HEK293 (cell line): ENCODE measurements at regions not wholly inside any gene's neighbourhood (a gene's known extent, or its start where the extent isn't known, plus 50 kb on each side); places are given as distances from the start of the nearest gene placed in this dataset.

ENCODE experiments used
- CTCF ChIA-PET: fragments of 350-600 bp; formaldehyde crosslinking; extraction: SDS; loops from one replicate; lab custom pipeline; 2021; ENCODE audit warnings: antibody characterized with exemption; lab: Yijun Ruan, JAX
- POLR2A ChIA-PET: fragments of 300-600 bp; formaldehyde crosslinking; extraction: SDS; loops from one replicate; lab custom pipeline; 2020; ENCODE audit warnings: antibody characterized with exemption, inconsistent platforms; lab: Yijun Ruan, JAX
- H3K27ac ChIP-seq: fragments of 200-500 bp; sonication (Bioruptor generic); 2 replicates; pipeline ENCODE4 v1.5.1; 2014; ENCODE audit warnings: low read depth, low read length, control low read depth, inconsistent platforms; ENCODE audit errors: extremely low read depth
- H3K36me3 ChIP-seq, 2 experiments: fragments of 200-500 bp in 1 of 2; sonication (Bioruptor generic) in 1 of 2; 1 replicate in 1 of 2; 2 replicates in 1 of 2; pipeline ENCODE4 v1.5.1; 2014 to 2017; ENCODE audit warnings: inconsistent platforms in 2 of 2, low read length in 2 of 2; ENCODE audit not compliant: control insufficient read depth in 2 of 2, insufficient read depth in 1 of 2
- H3K4me1 ChIP-seq: fragments of 200-500 bp; sonication (Bioruptor generic); 2 replicates; pipeline ENCODE4 v1.5.1; 2014; ENCODE audit warnings: mild to moderate bottlenecking, low read length, inconsistent platforms; ENCODE audit not compliant: control insufficient read depth, insufficient read depth
- H3K4me3 ChIP-seq: 2 replicates; pipeline ENCODE4 v1.5.1; 2011; ENCODE audit warnings: low read depth, mild to moderate bottlenecking, control low read depth, low read length, moderate library complexity
- H3K9me3 ChIP-seq: fragments of 200-500 bp; sonication (Bioruptor generic); 2 replicates; pipeline ENCODE4 v1.5.1; 2014; ENCODE audit warnings: low read depth, low read length, inconsistent platforms; ENCODE audit not compliant: control insufficient read depth, insufficient read depth
- MYNN ChIP-seq: fragments of 450-650 bp; formaldehyde crosslinking; IDR thresholded peaks from 2 replicates; pipeline ENCODE4 v1.5.1; 2016; ENCODE audit warnings: missing biosample characterization, missing genetic modification characterization, borderline replicate concordance
- PBX3 ChIP-seq: sonication (generic); formaldehyde crosslinking; IDR thresholded peaks from 2 replicates; pipeline ENCODE4 v1.8.1; 2022; ENCODE audit warnings: mild to moderate bottlenecking, moderate library complexity, missing genetic modification reagents
- PRDM1 ChIP-seq: fragments of 450-650 bp; formaldehyde crosslinking; IDR thresholded peaks from 2 replicates; pipeline ENCODE4; 2016; ENCODE audit warnings: missing biosample characterization, missing genetic modification characterization
- SCRT1 ChIP-seq: fragments of 450-650 bp; formaldehyde crosslinking; IDR thresholded peaks from 2 replicates; pipeline ENCODE4 v1.5.1; 2016; ENCODE audit warnings: missing biosample characterization, missing genetic modification characterization, borderline replicate concordance
- ZBTB6 ChIP-seq: fragments of 450-650 bp; formaldehyde crosslinking; IDR thresholded peaks from 2 replicates; pipeline ENCODE4 v1.5.1; 2017; ENCODE audit warnings: missing biosample characterization, missing genetic modification characterization
- ZNF112 ChIP-seq: fragments of 450-650 bp; formaldehyde crosslinking; IDR thresholded peaks from 2 replicates; pipeline ENCODE4 v1.5.0; 2017; ENCODE audit warnings: missing biosample characterization, missing genetic modification characterization
- ZNF202 ChIP-seq: fragments of 450-650 bp; formaldehyde crosslinking; IDR thresholded peaks from 2 replicates; pipeline ENCODE4 v1.5.1; 2016; ENCODE audit warnings: missing biosample characterization, missing genetic modification characterization, borderline replicate concordance
- ZNF335 ChIP-seq: fragments of 450-650 bp; formaldehyde crosslinking; conservative IDR thresholded peaks from 2 replicates; pipeline ENCODE4 v1.5.1; 2016; ENCODE audit warnings: missing biosample characterization, missing genetic modification characterization
- ZNF366 ChIP-seq: fragments of 450-650 bp; formaldehyde crosslinking; conservative IDR thresholded peaks from 2 replicates; pipeline ENCODE4 v1.5.1; 2016; ENCODE audit warnings: missing biosample characterization, missing genetic modification characterization
- ZNF416 ChIP-seq: fragments of 450-650 bp; formaldehyde crosslinking; IDR thresholded peaks from 2 replicates; pipeline ENCODE4 v1.5.1; 2016; ENCODE audit warnings: missing biosample characterization, missing genetic modification characterization
- ZNF426 ChIP-seq: fragments of 450-650 bp; formaldehyde crosslinking; IDR thresholded peaks from 2 replicates; pipeline ENCODE4 v1.5.1; 2017; ENCODE audit warnings: missing biosample characterization, missing genetic modification characterization, mild to moderate bottlenecking, inconsistent platforms, moderate library complexity
- ZNF510 ChIP-seq: fragments of 450-650 bp; formaldehyde crosslinking; IDR thresholded peaks from 2 replicates; pipeline ENCODE4 v1.5.1; 2018; ENCODE audit warnings: mild to moderate bottlenecking, missing genetic modification characterization, missing biosample characterization; ENCODE audit not compliant: insufficient replicate concordance
- ZNF513 ChIP-seq: fragments of 450-650 bp; IDR thresholded peaks from 2 replicates; pipeline ENCODE4 v1.5.1; 2018; ENCODE audit warnings: missing biosample characterization, missing genetic modification characterization
- ZNF521 ChIP-seq: fragments of 450-650 bp; formaldehyde crosslinking; IDR thresholded peaks from 2 replicates; pipeline ENCODE4 v1.5.1; 2017; ENCODE audit warnings: missing biosample characterization, mild to moderate bottlenecking, missing genetic modification characterization
- ZNF549 ChIP-seq: fragments of 450-650 bp; IDR thresholded peaks from 2 replicates; pipeline ENCODE4 v1.5.1; 2018; ENCODE audit warnings: missing biosample characterization, missing genetic modification characterization, mild to moderate bottlenecking, inconsistent platforms, moderate library complexity
- ZNF561 ChIP-seq: fragments of 450-650 bp; IDR thresholded peaks from 2 replicates; pipeline ENCODE4 v1.5.1; 2018; ENCODE audit warnings: missing biosample characterization, missing genetic modification characterization, borderline replicate concordance
- ZNF571 ChIP-seq: fragments of 450-650 bp; formaldehyde crosslinking; IDR thresholded peaks from 2 replicates; pipeline ENCODE4 v1.5.0; 2017; ENCODE audit warnings: missing biosample characterization, missing genetic modification characterization
- ZNF600 ChIP-seq: fragments of 450-650 bp; formaldehyde crosslinking; IDR thresholded peaks from 2 replicates; pipeline ENCODE4 v1.5.1; 2016; ENCODE audit warnings: missing biosample characterization, missing genetic modification characterization
- ZNF629 ChIP-seq: fragments of 450-650 bp; formaldehyde crosslinking; IDR thresholded peaks from 2 replicates; pipeline ENCODE4 v1.5.1; 2017; ENCODE audit warnings: missing biosample characterization, missing genetic modification characterization
- ZNF645 ChIP-seq: fragments of 450-650 bp; formaldehyde crosslinking; IDR thresholded peaks from 2 replicates; pipeline ENCODE4; 2016; ENCODE audit warnings: missing biosample characterization, missing genetic modification characterization
- ZNF658 ChIP-seq: fragments of 450-650 bp; formaldehyde crosslinking; IDR thresholded peaks from 2 replicates; pipeline ENCODE4; 2016; ENCODE audit warnings: missing biosample characterization, missing genetic modification characterization
- ZNF664 ChIP-seq: fragments of 450-650 bp; formaldehyde crosslinking; IDR thresholded peaks from 2 replicates; pipeline ENCODE4 v1.5.1; 2016; ENCODE audit warnings: missing biosample characterization, missing genetic modification characterization
- ZNF830 ChIP-seq: fragments of 450-650 bp; IDR thresholded peaks from 2 replicates; pipeline ENCODE4 v1.5.0; 2018; ENCODE audit warnings: missing biosample characterization, missing genetic modification characterization, low read depth, mild to moderate bottlenecking, moderate library complexity
- ZSCAN18 ChIP-seq: fragments of 450-650 bp; formaldehyde crosslinking; IDR thresholded peaks from 2 replicates; pipeline ENCODE4 v1.5.1; 2016; ENCODE audit warnings: missing biosample characterization, missing genetic modification characterization
- ZSCAN4 ChIP-seq: fragments of 450-650 bp; formaldehyde crosslinking; IDR thresholded peaks from 2 replicates; pipeline ENCODE4 v1.5.1; 2017; ENCODE audit warnings: missing biosample characterization, missing genetic modification characterization

GRCh38 chr10:78585952-78586351 is 482.8 kb upstream of the ZMIZ1 start:
- CTCF ChIA-PET, result no interaction called here
- no peak for TF ChIP-seq ZNF830 (tag by site-specific recombination)
- POLR2A ChIA-PET, result no interaction called here
- H3K4me1 ChIP-seq, result no peaks in the 10 kb centered on the region
- no peak overlapping the region for H3K27ac ChIP-seq
- no peak overlapping the region for H3K4me3 ChIP-seq
- no peaks in the 10 kb centered on the region for H3K9me3 ChIP-seq
- no peaks in the 10 kb centered on the region for H3K36me3 ChIP-seq

- Histone ChIP-seq H3K4me3 (no peak overlapping the region), H3K4me1 (no peaks in the 10 kb centered on the region), H3K36me3 (no peaks in the 10 kb centered on the region), H3K9me3 (no peaks in the 10 kb centered on the region), H3K27ac (no peak overlapping the region)
- TF ChIP-seq PRDM1 (tag by site-specific recombination) (no peak), ZNF658 (tag by site-specific recombination) (no peak), ZSCAN18 (tag by site-specific recombination) (no peak), MYNN (tag by site-specific recombination) (no peak), ZNF561 (tag by site-specific recombination) (no peak), PBX3 (CRISPR knock-in tag) (no peak), ZNF521 (tag by site-specific recombination) (no peak), ZNF416 (tag by site-specific recombination) (no peak), ZNF510 (tag by site-specific recombination) (no peak), ZNF549 (tag by site-specific recombination) (no peak), SCRT1 (no peak), ZNF664 (tag by site-specific recombination) (no peak), ZNF366 (tag by site-specific recombination) (no peak), ZNF202 (no peak), ZNF513 (tag by site-specific recombination) (no peak), ZNF335 (tag by site-specific recombination) (no peak)
- ChIA-PET CTCF (interaction anchor here (0.7 kb wide), 1 partner anchor 11 kb away, joined by 3 read pairs; no protein-coding TSS in a partner anchor), POLR2A (no interaction called here)
Observed at GRCh38 chr10:78588194-78588811, 480.5 kb upstream of the ZMIZ1 start.

- Histone ChIP-seq H3K27ac (no peak overlapping the region), H3K4me3 (no peak overlapping the region), H3K4me1 (no peaks in the 10 kb centered on the region), H3K36me3 (no peaks in the 10 kb centered on the region), H3K9me3 (no peaks in the 10 kb centered on the region)
- ChIA-PET CTCF (interaction anchor here (0.7 to 1.5 kb wide), 3 partner anchors 16 to 606 kb away, joined by 3 to 4 read pairs (median 3); no protein-coding TSS in a partner anchor), POLR2A (no interaction called here)
- no peak for TF ChIP-seq ZSCAN4 (tag by site-specific recombination)
- TF ChIP-seq ZNF112, result no peak
- no peak for TF ChIP-seq ZNF629 (tag by site-specific recombination)
- TF ChIP-seq ZNF600 (tag by site-specific recombination), result no peak
- TF ChIP-seq ZNF426 (tag by site-specific recombination), result no peak
- no peak for TF ChIP-seq ZNF645 (tag by site-specific recombination)
- TF ChIP-seq ZBTB6 (tag by site-specific recombination), result no peak
- TF ChIP-seq ZNF571 (tag by site-specific recombination), result no peak
Observed at GRCh38 chr10:78589687-78590086, 479.1 kb upstream of the ZMIZ1 start.
